H9 (cell line): ENCODE measurements at regions not wholly inside any gene's neighbourhood (a gene's known extent, or its start where the extent isn't known, plus 50 kb on each side); places are given as distances from the start of the nearest gene placed in this dataset.

ENCODE experiments used
- DNase-seq: peaks from one replicate; pipeline ENCODE4 v3.0.0-alpha.2; 2017
- H2AFZ ChIP-seq: one replicate; pipeline ENCODE4 v1.6.1; 2013; ENCODE audit warnings: mild to moderate bottlenecking, low read length, control low read depth, moderate library complexity
- H2AK5ac ChIP-seq: 2 replicates; pipeline ENCODE4 v1.6.1; 2013; ENCODE audit warnings: low read length, control low read depth, mixed read lengths; ENCODE audit not compliant: insufficient read length
- H2BK120ac ChIP-seq: one replicate; pipeline ENCODE4 v1.6.1; 2013; ENCODE audit warnings: low read depth, mild to moderate bottlenecking, low read length, control low read depth, inconsistent platforms; ENCODE audit not compliant: poor library complexity, severe bottlenecking
- H2BK12ac ChIP-seq: 2 replicates; pipeline ENCODE4 v1.6.1; 2013; ENCODE audit warnings: low read length, control low read depth, mixed read lengths, low read depth; ENCODE audit not compliant: insufficient read length
- H2BK15ac ChIP-seq: 2 replicates; pipeline ENCODE4 v1.6.1; 2013; ENCODE audit warnings: low read depth, low read length, control low read depth
- H2BK20ac ChIP-seq: one replicate; pipeline ENCODE4 v1.6.1; 2013; ENCODE audit warnings: low read depth, mild to moderate bottlenecking, low read length, control low read depth, inconsistent platforms; ENCODE audit not compliant: poor library complexity, severe bottlenecking
- H2BK5ac ChIP-seq: 2 replicates; pipeline ENCODE4 v1.6.1; 2013; ENCODE audit warnings: low read length, control low read depth, mixed read lengths; ENCODE audit not compliant: insufficient read length
- H3K14ac ChIP-seq: 2 replicates; pipeline ENCODE4 v1.6.1; 2013; ENCODE audit warnings: low read length, control low read depth; ENCODE audit not compliant: insufficient read depth
- H3K18ac ChIP-seq: 2 replicates; pipeline ENCODE4 v1.6.1; 2013; ENCODE audit warnings: low read depth, mild to moderate bottlenecking, mixed read lengths, low read length, control low read depth; ENCODE audit not compliant: insufficient read length
- H3K23ac ChIP-seq: 2 replicates; pipeline ENCODE4 v1.6.1; 2013; ENCODE audit warnings: low read length, control low read depth, mixed read lengths, low read depth; ENCODE audit not compliant: insufficient read length
- H3K23me2 ChIP-seq: 2 replicates; pipeline ENCODE4 v1.6.1; 2013; ENCODE audit warnings: low read depth, mild to moderate bottlenecking, mixed read lengths, low read length, control low read depth; ENCODE audit not compliant: insufficient read length, poor library complexity, severe bottlenecking
- H3K27ac ChIP-seq: 2 replicates; pipeline ENCODE4 v1.5.1; 2013; ENCODE audit warnings: low read length, control low read depth, mixed read lengths, low read depth; ENCODE audit not compliant: insufficient read length
- H3K27me3 ChIP-seq: 2 replicates; pipeline ENCODE4 v1.6.1; 2013; ENCODE audit warnings: low read length, control low read depth, inconsistent platforms; ENCODE audit not compliant: insufficient read depth
- H3K4ac ChIP-seq: 2 replicates; pipeline ENCODE4 v1.6.1; 2013; ENCODE audit warnings: low read depth, mild to moderate bottlenecking, control low read depth, inconsistent platforms, low read length, moderate library complexity
- H3K4me1 ChIP-seq: 2 replicates; pipeline ENCODE4 v1.6.1; 2013; ENCODE audit warnings: low read length, control low read depth, inconsistent platforms; ENCODE audit not compliant: insufficient read depth
- H3K4me2 ChIP-seq: 2 replicates; pipeline ENCODE4 v1.6.1; 2013; ENCODE audit warnings: low read length, control low read depth, mixed read lengths; ENCODE audit not compliant: insufficient read length, insufficient read depth
- H3K56ac ChIP-seq: 2 replicates; pipeline ENCODE4 v1.6.1; 2013; ENCODE audit warnings: low read depth, mild to moderate bottlenecking, mixed read lengths, low read length, control low read depth; ENCODE audit not compliant: insufficient read length
- H3K79me1 ChIP-seq: 2 replicates; pipeline ENCODE4 v1.6.1; 2013; ENCODE audit warnings: low read depth, mild to moderate bottlenecking, moderate library complexity, low read length, control low read depth, inconsistent platforms; ENCODE audit not compliant: insufficient read depth, poor library complexity, severe bottlenecking
- H3K79me2 ChIP-seq: 2 replicates; pipeline ENCODE4 v1.6.1; 2013; ENCODE audit warnings: low read length, control low read depth, inconsistent platforms; ENCODE audit not compliant: insufficient read depth
- H3K9ac ChIP-seq: 2 replicates; pipeline ENCODE4 v1.6.1; 2013; ENCODE audit warnings: low read length, control low read depth, mixed read lengths; ENCODE audit not compliant: insufficient read length; ENCODE audit errors: extremely low read depth
- H3K9me3 ChIP-seq: one replicate; pipeline ENCODE4 v1.6.1; 2013; ENCODE audit warnings: low read depth, low read length, inconsistent platforms; ENCODE audit not compliant: control insufficient read depth
- H3T11ph ChIP-seq: one replicate; pipeline ENCODE4 v1.6.1; 2013; ENCODE audit warnings: mild to moderate bottlenecking, low read length, control low read depth, inconsistent platforms
- H4K20me1 ChIP-seq: one replicate; pipeline ENCODE4 v1.6.1; 2013; ENCODE audit not compliant: control insufficient read depth, insufficient read length, insufficient read depth
- H4K5ac ChIP-seq: 2 replicates; pipeline ENCODE4 v1.6.1; 2013; ENCODE audit warnings: low read depth, mild to moderate bottlenecking, mixed read lengths, low read length, control low read depth; ENCODE audit not compliant: insufficient read length
- H4K8ac ChIP-seq: replicated peaks from 2 replicates; pipeline ENCODE4 v1.6.1; 2013; ENCODE audit warnings: low read length, control low read depth, mixed read lengths, low read depth; ENCODE audit not compliant: insufficient read length
- H4K91ac ChIP-seq: 2 replicates; pipeline ENCODE4 v1.6.1; 2013; ENCODE audit warnings: low read depth, mild to moderate bottlenecking, moderate library complexity, mixed read lengths, low read length, control low read depth; ENCODE audit not compliant: insufficient read length
- H3K27ac Mint-ChIP-seq, 3 experiments: 2 replicates in 2 of 3; 3 replicates in 1 of 3; pipeline ENCODE4 v1.8.0; 2020 to 2021; ENCODE audit warnings: mixed read lengths in 3 of 3, mild to moderate bottlenecking in 1 of 3, moderate library complexity in 1 of 3
- H3K27me3 Mint-ChIP-seq: 2 replicates; pipeline ENCODE4 v1.8.0; 2021; ENCODE audit warnings: low read depth, mild to moderate bottlenecking, moderate library complexity, mixed read lengths
- H3K36me3 Mint-ChIP-seq, 3 experiments: 2 replicates in 2 of 3; 3 replicates in 1 of 3; pipeline ENCODE4 v1.8.0; 2020 to 2021; ENCODE audit warnings: low read depth in 3 of 3, mixed read lengths in 3 of 3; ENCODE audit not compliant: insufficient read depth in 1 of 3
- H3K4me1 Mint-ChIP-seq, 2 experiments: 2 replicates each; pipeline ENCODE4 v1.8.0; 2020; ENCODE audit warnings: mixed read lengths in 2 of 2
- H3K4me3 Mint-ChIP-seq, 2 experiments: 2 replicates in 1 of 2; 3 replicates in 1 of 2; pipeline ENCODE4 v1.8.0; 2020 to 2021; ENCODE audit warnings: mild to moderate bottlenecking in 2 of 2, mixed read lengths in 2 of 2, moderate library complexity in 1 of 2
- H3K9me3 Mint-ChIP-seq, 2 experiments: 2 replicates in 1 of 2; 3 replicates in 1 of 2; pipeline ENCODE4 v1.8.0; 2020; ENCODE audit warnings: mild to moderate bottlenecking in 2 of 2, mixed read lengths in 2 of 2, moderate library complexity in 1 of 2
- WGBS: extraction: QIAGEN DNeasy Blood & Tissue Kit; methylation state at CpG from one replicate; pipeline ENCODE4 v1.1.7; 2013; ENCODE audit warnings: missing lambda C conversion rate, low lambda C conversion rate, mixed read lengths; ENCODE audit not compliant: insufficient read length; ENCODE audit errors: extremely low coverage; 5-methylcytosine and 5-hydroxymethylcytosine counted together
- TF ChIP-seq, protein P1 (sequence below): fragments of 200-600 bp; sonication (generic); conservative IDR thresholded peaks from 3 replicates; pipeline ENCODE4 v1.8.0; 2021; ENCODE audit warnings: antibody characterized with exemption, mild to moderate bottlenecking

DNA sequence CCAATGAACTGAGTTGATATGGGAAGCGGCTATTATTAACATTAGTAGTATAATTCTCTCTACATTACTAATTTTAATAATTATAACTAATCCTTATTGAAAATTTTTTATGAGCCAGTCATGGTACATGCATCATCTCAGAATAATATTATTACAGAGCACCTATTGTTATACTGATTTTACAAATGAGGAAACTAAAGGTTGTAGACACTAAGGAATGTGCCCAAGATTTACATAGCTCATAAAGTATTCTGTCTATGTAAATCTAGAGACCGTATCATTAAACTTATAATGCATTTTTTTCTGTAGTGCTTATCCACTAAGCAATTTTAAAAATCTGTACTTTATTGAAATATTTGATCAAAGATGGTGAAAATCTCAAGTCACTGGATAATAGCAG is 825.9 kb downstream of the PLA2G4A start:
- Histone ChIP-seq H3T11ph (no peak overlapping the region), H2BK20ac (no peak overlapping the region), H3K4me1 (no peaks in the 10 kb centered on the region), H3K4me2 (no peak overlapping the region), H4K20me1 (no peaks in the 10 kb centered on the region), H3K9ac (no peak overlapping the region), H3K79me1 (no peaks in the 10 kb centered on the region), H3K14ac (no peak overlapping the region), H3K79me2 (no peaks in the 10 kb centered on the region), H3K9me3 (no peaks in the 10 kb centered on the region), H2BK5ac (no peak overlapping the region), H2AK5ac (no peak overlapping the region), H3K18ac (no peak overlapping the region), H3K27me3 (no peaks in the 10 kb centered on the region), H4K8ac (no peak overlapping the region), H3K23me2 (no peaks in the 10 kb centered on the region), H2BK15ac (no peak overlapping the region), H3K56ac (no peak overlapping the region), H4K91ac (no peak overlapping the region), H3K27ac (no peak overlapping the region), H2BK120ac (no peak overlapping the region), H2AFZ (no peak overlapping the region), H2BK12ac (no peak overlapping the region), H3K4ac (no peak overlapping the region), H3K23ac (no peak overlapping the region), H4K5ac (no peak overlapping the region)
- Mint-ChIP-seq H3K9me3 (no peaks in the 10 kb centered on the region), H3K4me3 (no peak overlapping the region), H3K27ac (no peak overlapping the region), H3K27me3 (no peaks in the 10 kb centered on the region), H3K36me3 (no peaks in the 10 kb centered on the region), H3K4me1 (no peaks in the 10 kb centered on the region)
- DNase-seq = no peak
- no CpG with 5 or more reads among the region's 2 CpGs for WGBS
- TF ChIP-seq, protein P1, sequence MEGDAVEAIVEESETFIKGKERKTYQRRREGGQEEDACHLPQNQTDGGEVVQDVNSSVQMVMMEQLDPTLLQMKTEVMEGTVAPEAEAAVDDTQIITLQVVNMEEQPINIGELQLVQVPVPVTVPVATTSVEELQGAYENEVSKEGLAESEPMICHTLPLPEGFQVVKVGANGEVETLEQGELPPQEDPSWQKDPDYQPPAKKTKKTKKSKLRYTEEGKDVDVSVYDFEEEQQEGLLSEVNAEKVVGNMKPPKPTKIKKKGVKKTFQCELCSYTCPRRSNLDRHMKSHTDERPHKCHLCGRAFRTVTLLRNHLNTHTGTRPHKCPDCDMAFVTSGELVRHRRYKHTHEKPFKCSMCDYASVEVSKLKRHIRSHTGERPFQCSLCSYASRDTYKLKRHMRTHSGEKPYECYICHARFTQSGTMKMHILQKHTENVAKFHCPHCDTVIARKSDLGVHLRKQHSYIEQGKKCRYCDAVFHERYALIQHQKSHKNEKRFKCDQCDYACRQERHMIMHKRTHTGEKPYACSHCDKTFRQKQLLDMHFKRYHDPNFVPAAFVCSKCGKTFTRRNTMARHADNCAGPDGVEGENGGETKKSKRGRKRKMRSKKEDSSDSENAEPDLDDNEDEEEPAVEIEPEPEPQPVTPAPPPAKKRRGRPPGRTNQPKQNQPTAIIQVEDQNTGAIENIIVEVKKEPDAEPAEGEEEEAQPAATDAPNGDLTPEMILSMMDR = no peak
